HG03175 (cell line): ENCODE measurements at regions not wholly inside any gene's neighbourhood (a gene's known extent, or its start where the extent isn't known, plus 50 kb on each side); places are given as distances from the start of the nearest gene placed in this dataset.

Experiments used
- ATAC-seq: cut with Tn5 transposase; IDR thresholded peaks from one replicate; pipeline ENCODE4 v1.9.1; 2021; ENCODE audit warnings: mild to moderate bottlenecking, moderate library complexity; ENCODE audit not compliant: unreplicated experiment

DNA sequence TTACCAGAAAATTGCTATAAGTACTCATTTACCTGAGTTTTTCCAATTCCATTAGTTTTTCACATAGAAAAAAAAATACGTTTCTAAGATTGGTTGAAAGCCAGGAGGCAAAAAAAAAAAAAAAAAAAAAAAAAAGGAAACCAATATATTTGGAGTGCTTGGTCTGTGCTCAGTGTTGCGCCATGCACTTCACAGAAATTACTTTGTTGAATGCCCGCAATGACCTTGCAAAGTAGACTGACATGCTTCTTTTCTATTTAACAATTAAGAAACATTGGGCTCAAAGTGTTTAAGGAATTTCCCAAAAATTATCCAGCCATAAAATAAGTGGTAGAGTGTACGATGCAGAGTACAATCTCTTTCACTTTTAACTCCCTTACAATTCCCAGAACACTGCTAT lies 65.2 kb upstream of the PAPPA start:
- no peak for ATAC-seq

DNA sequence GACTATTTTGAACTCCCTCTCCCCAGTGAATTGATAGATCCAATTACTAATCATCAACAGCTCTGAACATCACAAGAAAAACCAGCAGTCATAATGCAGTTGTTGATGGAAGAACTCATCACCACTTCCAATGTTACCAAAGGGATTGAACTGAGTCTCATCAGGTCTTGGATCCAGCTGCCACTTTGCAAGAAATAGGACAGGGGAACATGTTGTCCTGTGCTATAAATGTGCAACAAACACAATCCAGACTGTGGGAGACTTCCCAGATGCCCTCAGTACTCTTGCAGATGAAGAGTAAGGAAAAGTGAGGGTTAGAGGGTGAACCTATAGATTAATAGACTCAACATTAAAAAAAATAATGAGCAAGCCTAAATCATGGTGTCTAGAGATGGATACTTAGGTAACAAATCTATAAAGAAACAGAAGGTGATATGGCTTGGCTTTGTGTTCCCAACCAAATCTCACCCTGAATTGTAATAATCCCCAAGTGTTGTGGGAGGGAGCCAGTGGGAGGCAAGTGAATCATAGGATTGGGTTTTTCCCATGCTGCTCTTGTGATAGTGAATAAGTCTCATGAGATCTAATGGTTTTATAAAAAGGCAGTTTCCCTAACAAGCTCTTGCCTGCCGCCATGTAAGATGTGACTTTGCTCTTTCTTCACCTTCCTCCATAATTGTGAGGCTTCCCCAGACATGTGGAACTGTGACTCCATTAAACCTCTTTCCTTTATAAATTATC lies 63.4 kb upstream of the PAPPA start:
- ATAC-seq = no peak

DNA sequence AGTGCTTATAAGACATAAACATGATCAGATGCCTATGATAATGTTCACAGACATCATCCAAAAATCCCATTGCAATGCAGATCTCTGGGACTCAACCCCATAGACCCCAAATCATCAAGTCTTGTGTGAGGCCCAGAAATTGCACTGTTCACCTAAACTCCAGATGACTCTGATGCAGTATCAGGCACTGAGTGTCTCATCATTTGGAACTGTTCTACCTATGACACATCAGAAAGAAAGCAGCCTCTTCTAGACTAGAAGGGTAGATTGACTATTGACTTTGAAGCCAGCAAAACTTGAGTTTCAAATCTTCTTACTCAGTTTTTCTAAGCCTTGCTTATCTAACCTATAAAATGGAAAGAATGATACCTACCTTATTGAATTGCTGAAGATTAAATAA lies 58.7 kb upstream of the PAPPA start:
- no peak for ATAC-seq

DNA sequence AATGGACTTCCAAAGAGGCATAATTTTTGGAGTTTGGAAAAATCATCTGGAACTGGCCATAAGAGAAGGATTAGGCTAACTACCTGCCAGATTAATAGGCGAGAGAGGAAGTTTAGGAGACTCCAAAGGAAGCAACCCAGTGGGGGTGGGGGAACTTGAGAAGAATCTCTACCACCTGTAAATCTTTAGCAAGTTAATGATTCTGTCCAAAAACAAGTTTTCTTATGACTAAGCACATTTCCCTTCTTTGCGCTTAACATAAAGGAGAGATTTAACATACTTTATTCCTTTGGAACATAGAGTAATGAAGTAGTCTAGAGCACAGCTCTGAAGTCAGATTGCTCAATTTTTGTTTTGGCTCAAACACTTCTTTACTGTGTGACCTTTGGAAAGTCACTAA lies 58.2 kb upstream of the PAPPA start:
- no peak for ATAC-seq

DNA sequence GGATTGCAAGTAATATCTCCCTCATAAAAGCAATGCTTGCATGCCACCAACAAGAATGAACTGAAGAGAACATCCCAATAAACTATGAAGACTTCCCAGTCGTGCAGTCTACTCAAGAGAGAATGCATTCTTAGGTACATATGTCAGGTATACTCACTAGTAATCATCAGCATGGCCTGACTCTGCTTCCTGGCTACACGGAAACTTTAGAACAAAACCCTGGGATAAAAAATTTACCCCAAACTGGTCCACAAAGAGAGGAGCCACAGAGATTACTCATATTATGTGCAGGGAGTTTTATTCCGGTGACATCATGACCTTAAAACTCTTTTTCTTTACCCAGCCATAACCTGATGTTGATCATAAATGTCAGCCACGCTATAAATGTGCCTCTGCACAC lies 57.5 kb upstream of the PAPPA start:
- ATAC-seq = no peak

DNA sequence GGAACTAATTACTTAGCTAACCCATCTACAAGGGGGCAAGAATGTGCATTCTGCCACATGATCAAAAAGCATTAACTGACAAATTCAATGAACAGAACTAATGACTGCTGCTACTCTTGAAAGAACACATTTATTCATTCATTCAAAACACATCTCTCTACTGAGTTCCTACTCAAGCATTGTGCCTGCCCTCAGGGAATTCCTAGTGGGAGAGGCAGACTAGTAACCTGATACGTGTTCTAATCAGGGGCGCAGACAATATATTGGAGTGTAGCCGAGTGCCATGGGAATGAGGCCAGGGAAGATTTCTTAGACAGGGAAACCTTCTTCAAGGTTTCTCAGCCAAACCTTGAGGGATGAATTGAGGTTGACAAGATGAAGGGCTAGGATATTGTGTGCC lies 56.7 kb upstream of the PAPPA start:
- no peak for ATAC-seq

DNA sequence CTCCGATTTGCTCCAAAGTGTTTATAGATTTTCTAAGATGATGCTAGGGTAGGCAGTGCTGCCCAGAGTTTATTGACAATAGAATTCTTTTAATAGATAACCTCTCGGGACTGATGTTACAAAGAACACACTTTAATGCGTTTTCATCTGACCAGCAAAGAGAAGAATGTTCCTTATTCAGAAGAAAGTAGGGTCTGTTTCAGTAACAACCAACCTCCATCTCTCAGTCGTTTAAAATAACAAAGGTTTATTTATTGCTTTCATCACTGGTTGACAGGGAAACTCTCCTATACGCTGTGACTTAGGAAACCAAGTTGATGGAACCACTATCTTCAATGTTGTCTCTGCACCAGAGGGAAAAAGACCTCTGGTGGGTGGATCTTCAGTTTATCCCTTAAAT lies 55.1 kb upstream of the PAPPA start:
- ATAC-seq = no peak

DNA sequence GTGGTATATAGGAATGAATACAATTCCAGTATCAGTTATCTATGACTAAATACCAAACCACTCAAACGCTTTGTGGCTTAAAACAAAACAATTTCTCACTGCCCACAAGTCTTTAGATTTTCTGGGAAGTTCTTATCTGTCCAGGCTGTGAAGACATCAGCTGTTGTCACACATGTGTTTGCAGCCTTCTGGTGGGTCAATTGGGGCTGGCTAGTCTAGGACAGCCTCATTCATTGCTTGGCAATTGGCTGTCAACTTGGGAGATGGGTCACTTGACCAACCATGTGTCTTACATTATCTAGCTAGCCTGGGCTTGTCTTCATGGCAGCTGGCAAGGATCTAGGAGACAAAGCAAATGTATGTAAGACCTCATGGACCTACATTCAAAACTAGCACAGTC lies 53.8 kb upstream of the PAPPA start:
- no peak for ATAC-seq

DNA sequence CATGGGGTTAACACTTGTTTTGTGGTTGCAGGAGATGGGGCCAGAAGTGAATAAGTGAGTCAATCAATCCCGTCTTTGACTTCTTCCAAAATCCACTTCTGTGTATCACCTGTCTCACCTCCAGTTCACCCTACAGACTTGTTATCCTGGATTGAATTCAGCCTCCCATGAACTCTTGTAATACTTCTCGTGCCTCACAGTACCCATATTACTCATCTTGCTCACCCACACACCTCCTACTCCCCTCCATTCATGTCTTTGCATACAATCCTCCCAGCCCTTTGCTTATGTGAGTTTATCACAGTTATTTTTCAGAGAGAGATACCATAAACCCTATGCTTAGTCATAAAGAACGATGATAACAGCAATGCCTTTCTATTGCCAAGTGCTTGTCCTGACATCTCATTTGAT lies 52.9 kb upstream of the PAPPA start:
- ATAC-seq = no peak

DNA sequence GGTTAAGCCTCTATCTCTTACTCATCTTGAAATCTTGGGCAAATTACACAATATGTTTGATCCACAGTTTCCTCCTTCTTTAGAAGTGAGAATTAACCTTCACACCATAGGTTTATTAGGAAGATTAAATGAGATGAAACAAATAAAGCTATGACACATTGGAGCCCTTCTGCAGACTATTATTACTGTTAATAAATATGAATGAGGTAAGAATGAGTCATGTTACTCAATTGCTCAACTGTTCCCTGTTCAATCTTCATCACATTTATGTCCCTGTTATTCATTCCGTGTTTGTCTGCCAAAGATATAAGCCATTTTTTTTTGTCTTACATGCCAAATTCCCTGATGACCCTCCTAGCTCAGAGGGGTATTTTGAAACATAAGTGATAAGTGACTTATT lies 52.1 kb upstream of the PAPPA start:
- ATAC-seq = no peak

DNA sequence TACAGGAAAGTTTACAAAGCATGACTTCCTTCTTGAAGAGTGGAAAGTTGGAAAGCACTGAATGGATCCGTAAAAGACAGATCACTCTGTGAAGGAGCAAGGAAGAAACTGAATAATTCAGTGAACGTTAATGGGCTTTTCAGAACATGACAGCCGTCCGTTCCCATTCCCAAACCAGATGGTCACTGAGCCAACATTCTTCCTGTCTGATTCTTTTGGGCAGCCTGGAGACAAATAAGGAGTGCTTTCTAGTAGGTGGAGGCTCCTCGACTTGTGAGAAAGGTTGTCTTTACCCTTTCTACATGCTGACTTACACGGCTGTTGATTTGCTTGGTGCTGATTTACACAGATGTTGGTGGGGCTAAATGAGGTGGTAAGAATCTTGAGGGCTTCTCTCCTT lies 51.0 kb upstream of the PAPPA start:
- ATAC-seq = no peak
